ENCODE measurements at regions not wholly inside any gene's neighbourhood (a gene's known extent, or its start where the extent isn't known, plus 50 kb on each side); places are given as distances from the start of the nearest gene placed in this dataset.
"Not testable (repeated sequence)": the region's sequence is repeated elsewhere in the genome, so short reads cannot be mapped to it uniquely, and the experiment has no call there.

DNA sequence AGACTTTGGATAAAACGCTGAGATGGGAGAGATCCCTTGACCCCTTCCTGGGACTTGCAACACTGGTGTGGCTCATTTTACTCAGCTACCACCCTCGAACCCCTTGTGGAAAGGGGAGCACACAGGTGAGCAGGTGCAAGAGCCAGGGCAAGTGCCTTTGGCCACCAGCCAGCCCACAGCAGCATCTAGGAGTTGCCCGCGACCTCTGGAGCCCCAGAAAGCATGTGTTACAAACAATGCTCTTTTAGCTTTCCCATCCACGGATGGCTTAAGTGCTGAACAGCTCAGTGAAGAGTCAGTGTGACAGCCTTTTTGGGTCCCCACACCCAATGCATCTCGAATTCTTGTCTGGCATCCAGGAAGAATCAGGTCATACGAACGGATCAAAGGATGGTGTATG, 197.8 kb downstream of the MEMO1 start:
- H3K9me3 Mint-ChIP-seq, result no peaks in the 10 kb centered on the region
- no peak for DNase-seq (ENCODE audit: low read depth, low spot score)
- H3K27ac Mint-ChIP-seq (ENCODE audit: unreplicated experiment), result no peak overlapping the region
- no peaks in the 10 kb centered on the region for H3K4me1 Mint-ChIP-seq
- TF ChIP-seq, protein P1, sequence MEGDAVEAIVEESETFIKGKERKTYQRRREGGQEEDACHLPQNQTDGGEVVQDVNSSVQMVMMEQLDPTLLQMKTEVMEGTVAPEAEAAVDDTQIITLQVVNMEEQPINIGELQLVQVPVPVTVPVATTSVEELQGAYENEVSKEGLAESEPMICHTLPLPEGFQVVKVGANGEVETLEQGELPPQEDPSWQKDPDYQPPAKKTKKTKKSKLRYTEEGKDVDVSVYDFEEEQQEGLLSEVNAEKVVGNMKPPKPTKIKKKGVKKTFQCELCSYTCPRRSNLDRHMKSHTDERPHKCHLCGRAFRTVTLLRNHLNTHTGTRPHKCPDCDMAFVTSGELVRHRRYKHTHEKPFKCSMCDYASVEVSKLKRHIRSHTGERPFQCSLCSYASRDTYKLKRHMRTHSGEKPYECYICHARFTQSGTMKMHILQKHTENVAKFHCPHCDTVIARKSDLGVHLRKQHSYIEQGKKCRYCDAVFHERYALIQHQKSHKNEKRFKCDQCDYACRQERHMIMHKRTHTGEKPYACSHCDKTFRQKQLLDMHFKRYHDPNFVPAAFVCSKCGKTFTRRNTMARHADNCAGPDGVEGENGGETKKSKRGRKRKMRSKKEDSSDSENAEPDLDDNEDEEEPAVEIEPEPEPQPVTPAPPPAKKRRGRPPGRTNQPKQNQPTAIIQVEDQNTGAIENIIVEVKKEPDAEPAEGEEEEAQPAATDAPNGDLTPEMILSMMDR (conservative IDR thresholded peaks at IDR 0.05), result no peak
- no peaks in the 10 kb centered on the region for H3K27me3 Mint-ChIP-seq (ENCODE audit: low read depth)
- H3K4me3 Mint-ChIP-seq, result no peak overlapping the region
- no peaks in the 10 kb centered on the region for H3K36me3 Mint-ChIP-seq (ENCODE audit: low read depth)

DNA sequence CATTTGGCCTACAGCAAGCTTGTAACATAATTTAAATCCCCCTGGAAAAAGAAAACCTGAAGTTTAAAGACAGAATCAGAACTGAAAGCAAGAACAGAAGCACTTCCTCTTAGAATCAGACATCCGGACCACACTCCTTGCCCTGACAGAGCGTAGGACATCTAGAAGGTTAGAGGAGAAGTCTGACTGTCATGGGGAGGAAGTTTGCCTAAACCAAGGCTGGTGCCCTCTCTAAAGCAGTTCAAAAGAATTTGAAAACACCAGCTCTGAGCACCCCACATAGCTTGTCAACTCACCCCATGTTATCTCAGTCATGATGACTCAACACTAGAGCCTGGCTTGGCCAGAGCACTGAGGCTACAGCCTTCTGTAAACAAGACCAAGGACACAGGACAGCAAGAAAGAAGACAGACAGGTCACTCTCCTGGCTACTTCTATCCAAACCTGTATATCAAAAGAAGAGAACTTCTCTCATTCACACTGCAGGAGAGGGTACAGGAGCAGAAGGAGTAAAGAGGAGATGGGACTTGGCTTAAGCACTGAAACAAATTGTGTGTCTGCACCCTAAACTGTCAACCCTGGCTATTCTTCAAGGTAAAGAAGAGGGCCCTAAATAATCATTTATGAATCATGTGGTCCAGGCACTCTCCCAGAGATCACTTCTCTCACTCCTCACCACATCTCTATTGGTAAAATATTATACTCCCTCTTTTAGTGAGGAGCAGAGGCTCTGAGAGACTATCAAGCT, 198.6 kb downstream of the MEMO1 start:
- Mint-ChIP-seq H3K4me1 (no peaks in the 10 kb centered on the region), H3K36me3 (ENCODE audit: low read depth) (no peaks in the 10 kb centered on the region), H3K27me3 (ENCODE audit: low read depth) (no peaks in the 10 kb centered on the region), H3K4me3 (no peak overlapping the region), H3K27ac (ENCODE audit: unreplicated experiment) (no peak overlapping the region), H3K9me3 (no peaks in the 10 kb centered on the region)
- DNase-seq (ENCODE audit: low read depth, low spot score), result no peak
- TF ChIP-seq, protein P1 (conservative IDR thresholded peaks at IDR 0.05), result no peak

DNA sequence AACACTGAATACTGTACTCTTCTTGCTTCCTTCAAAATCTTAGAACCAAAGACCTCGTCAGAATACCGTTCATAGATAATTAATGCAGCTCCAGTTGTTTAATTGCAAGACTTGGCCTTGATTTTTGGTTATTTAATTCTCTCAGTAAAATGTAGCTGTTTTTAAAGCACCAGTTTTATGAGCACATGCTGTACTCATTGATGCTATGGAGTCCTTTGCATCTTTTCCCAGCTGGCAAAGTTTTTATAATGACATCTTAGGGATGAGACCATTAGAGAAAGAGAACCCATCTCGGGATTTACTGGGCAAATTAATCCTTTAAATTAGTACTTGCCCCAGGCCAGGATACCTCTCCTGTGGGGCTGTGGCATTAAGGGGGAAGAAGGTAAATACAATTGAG, 199.3 kb downstream of the MEMO1 start:
- TF ChIP-seq, protein P1 (conservative IDR thresholded peaks at IDR 0.05), result no peak
- no peak for DNase-seq (ENCODE audit: low read depth, low spot score)
- H3K9me3 Mint-ChIP-seq, result no peaks in the 10 kb centered on the region
- H3K36me3 Mint-ChIP-seq (ENCODE audit: low read depth), result no peaks in the 10 kb centered on the region
- no peak overlapping the region for H3K27ac Mint-ChIP-seq (ENCODE audit: unreplicated experiment)
- H3K27me3 Mint-ChIP-seq (ENCODE audit: low read depth), result no peaks in the 10 kb centered on the region
- H3K4me3 Mint-ChIP-seq, result no peak overlapping the region
- H3K4me1 Mint-ChIP-seq, result no peaks in the 10 kb centered on the region

DNA sequence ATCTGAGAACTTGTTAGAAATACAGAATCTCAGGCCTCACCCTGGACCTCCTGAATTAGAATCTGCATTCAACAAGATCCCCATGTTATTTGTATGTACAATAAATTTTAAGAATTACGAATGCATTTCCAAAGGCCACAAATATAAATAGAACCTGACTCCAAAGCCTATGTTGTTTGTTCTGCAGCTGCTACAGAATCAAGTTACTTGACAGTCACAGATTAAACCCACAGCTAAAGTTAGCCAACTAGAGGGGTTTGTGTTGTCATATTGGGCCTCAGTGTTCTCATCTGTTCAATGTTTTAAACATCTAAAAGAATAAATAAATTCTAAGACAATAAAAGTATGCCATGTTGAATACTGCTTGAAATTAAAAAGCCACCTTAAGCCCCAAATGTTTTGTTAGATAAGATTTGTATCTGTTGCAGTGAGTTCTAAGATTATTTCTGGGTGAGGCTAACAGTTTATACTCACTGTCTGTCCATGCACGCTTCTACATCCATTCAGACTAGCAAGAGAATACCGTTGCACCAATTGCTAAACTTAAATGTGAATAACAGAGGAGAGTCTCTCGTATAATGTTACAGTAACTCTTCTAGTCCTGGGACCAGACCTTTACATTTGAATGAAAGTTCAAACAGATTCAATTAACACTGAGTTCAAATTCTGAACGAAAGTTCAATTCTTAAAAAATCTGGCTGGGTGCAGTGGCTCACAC, 200.4 kb downstream of the MEMO1 start:
- Mint-ChIP-seq H3K4me1 (no peaks in the 10 kb centered on the region), H3K27ac (ENCODE audit: unreplicated experiment) (no peak overlapping the region), H3K27me3 (ENCODE audit: low read depth) (no peaks in the 10 kb centered on the region), H3K36me3 (ENCODE audit: low read depth) (no peaks in the 10 kb centered on the region), H3K4me3 (no peak overlapping the region), H3K9me3 (no peaks in the 10 kb centered on the region)
- TF ChIP-seq, protein P1 (conservative IDR thresholded peaks at IDR 0.05), result no peak
- no peak for DNase-seq (ENCODE audit: low read depth, low spot score)

DNA sequence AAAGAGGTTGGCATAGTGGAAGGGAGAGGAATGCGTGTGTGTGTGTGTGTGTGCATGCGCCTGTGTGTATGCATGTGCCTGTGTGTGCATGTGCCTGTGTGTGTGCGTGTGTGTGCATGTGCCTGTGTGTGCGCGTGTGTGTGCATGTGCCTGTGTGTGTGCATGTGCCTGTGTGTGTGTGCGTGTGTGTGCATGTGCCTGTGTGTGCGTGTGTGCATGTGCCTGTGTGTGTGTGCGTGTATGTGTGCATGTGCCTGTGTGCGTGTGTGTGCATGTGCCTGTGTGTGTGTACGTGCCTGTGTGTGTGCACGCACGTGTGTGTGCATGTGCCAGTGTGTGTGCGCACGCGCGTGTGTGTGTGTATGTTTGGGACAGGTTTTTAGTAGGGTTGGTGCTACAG, 205.1 kb downstream of the MEMO1 start:
- no peaks in the 10 kb centered on the region for H3K4me1 Mint-ChIP-seq
- H3K36me3 Mint-ChIP-seq (ENCODE audit: low read depth), result no peaks in the 10 kb centered on the region
- no peaks in the 10 kb centered on the region for H3K27me3 Mint-ChIP-seq (ENCODE audit: low read depth)
- no peak overlapping the region for H3K4me3 Mint-ChIP-seq
- TF ChIP-seq, protein P1 (conservative IDR thresholded peaks at IDR 0.05), result no peak
- DNase-seq (ENCODE audit: low read depth, low spot score), result no peak
- peaks cover 4% of the 10 kb centered on the region for H3K9me3 Mint-ChIP-seq
- no peak overlapping the region for H3K27ac Mint-ChIP-seq (ENCODE audit: unreplicated experiment)

DNA sequence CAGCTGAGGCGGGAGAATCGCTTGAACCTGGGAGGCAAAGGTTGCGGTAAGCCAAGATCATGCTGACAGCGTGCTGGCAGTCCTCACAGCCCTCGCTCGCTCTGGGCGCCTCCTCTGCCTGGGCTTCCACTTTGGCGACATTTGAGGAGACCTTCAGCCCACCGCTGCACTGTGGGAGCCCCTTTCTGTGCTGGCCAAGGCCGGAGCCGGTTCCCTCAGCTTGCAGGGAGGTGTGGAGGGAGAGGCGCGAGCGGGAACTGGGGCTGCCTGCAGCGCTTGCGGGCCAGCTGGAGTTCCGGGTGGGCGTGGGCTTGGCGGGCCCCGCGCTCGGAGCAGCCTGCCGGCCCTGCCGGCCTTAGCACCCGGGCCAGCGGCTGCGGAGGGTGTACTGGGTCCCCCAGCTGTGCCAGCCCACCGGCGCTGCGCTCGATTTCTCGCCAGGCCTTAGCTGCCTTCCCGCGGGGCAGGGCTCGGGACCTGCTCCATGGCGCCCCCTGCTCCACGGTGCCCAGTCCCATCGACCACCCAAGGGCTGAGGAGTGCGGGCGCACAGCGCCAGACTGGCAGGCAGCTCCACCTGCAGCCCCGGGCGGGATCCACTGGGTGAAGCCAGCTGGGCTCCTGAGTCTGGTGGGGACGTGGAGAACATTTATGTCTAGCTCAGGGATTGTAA, 207.2 kb downstream of the MEMO1 start:
- not testable (repeated sequence) for DNase-seq (ENCODE audit: low read depth, low spot score); H3K4me1 Mint-ChIP-seq; H3K27me3 Mint-ChIP-seq (ENCODE audit: low read depth); H3K4me3 Mint-ChIP-seq; H3K27ac Mint-ChIP-seq (ENCODE audit: unreplicated experiment); H3K36me3 Mint-ChIP-seq (ENCODE audit: low read depth); H3K9me3 Mint-ChIP-seq

All from neural crest cell (in vitro differentiated cells).